Urinary bladder (tissue), 3 donors: ENCODE measurements at regions not wholly inside any gene's neighbourhood (a gene's known extent, or its start where the extent isn't known, plus 50 kb on each side); places are given as distances from the start of the nearest gene placed in this dataset.
A peak's percentile ranks its signal among the peaks of the same experiment; 100 is the strongest.

Source experiments
- DNase-seq: peaks from one replicate; pipeline ENCODE4 v3.0.0-alpha.2; 2015; ENCODE audit errors: extremely low spot score
- H3K27ac ChIP-seq: one replicate; pipeline ENCODE4 v1.5.1; 2013; ENCODE audit warnings: low read depth, mild to moderate bottlenecking, moderate library complexity
- H3K36me3 ChIP-seq: one replicate; pipeline ENCODE4 v1.6.1; 2013; ENCODE audit warnings: mild to moderate bottlenecking, moderate library complexity; ENCODE audit not compliant: insufficient read depth
- H3K4me1 ChIP-seq: one replicate; pipeline ENCODE4 v1.6.1; 2013; ENCODE audit warnings: mild to moderate bottlenecking, moderate library complexity; ENCODE audit not compliant: insufficient read depth
- H3K4me3 ChIP-seq: one replicate; pipeline ENCODE4 v1.5.1; 2013; ENCODE audit warnings: low read depth, low read length
- WGBS: extraction: QIAGEN DNeasy Blood & Tissue Kit; methylation state at CpG from one replicate; pipeline ENCODE4 v1.1.7; 2013; 5-methylcytosine and 5-hydroxymethylcytosine counted together
- donor health status: healthy with polysubstance abuse.
- donor health status: healthy.

DNA sequence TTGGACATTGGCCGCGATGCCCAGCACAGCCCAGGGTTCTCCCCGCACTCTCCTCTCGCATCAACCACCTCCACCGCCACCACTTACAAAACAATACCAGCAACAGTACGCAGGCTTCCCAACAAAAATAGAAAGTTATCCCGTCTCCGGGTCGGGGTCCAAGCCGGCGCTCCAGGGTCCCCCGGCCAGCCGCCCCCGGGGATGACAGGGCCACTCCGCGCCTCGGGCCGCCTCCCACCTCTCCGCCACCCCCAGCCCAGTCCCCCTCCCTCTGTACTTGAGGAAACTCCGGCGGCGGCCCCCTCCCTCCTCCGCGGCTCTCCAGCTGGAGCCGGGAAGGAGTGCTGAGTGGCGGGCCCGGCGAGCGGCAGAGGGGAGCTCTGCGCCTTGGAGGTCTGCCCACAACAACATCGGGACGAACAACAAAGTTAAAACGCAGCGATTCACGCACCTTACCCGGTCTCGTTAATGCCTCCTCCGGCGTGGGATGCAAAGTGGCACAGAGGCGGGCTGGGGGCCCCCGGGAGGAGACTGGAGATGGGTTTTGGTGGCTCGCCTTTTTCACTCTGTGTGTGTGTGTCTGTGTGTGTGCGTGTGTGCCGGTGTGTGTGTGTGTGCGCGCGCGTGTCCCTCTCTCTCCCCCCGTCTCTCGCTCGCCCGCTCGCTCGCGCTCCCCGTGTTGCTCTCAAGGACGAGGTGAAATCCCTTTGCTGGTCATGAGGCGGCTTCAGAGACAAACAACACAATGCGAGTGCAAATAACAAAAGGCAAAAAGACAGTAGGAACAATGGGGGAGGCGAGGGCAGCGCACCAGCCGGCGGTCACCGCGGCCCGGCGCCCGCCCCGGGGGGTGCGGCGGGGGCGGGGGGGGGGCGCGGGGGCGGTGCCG is 386.8 kb downstream of the BCAT1 start:
- Histone ChIP-seq H3K4me3 (peak overlapping the region; percentile 71), H3K27ac (peak overlapping the region; percentile 93), H3K4me1 (no peaks in the 10 kb centered on the region), H3K36me3 (no peaks in the 10 kb centered on the region)
- DNase-seq: peak; percentile 56
- under 1% methylated on average over 76 of the region's 76 CpGs for WGBS

DNA sequence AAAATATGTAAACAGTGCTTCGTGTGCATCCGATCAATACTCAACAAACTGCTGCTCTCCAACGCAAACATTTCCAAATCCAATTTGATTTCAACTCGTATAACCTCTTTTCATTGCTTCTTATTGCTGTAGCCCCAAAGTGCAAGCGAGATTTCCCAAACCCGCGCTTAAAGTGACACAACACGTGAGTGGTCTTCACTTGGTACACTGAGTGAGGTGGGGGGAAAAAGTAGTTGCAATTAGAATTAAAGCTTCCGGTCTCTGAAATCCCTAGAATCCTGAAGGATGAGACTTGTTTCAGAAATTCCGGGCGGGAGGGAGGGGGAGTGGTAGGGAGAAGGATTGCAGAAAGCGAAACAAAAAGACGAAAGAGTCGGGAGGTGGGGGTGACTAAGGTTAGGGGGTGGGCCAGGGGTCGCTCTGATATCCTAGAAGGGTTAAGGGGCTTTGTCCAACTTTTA is 387.5 kb downstream of the BCAT1 start:
- H3K36me3 ChIP-seq: no peaks in the 10 kb centered on the region
- no peaks in the 10 kb centered on the region for H3K4me1 ChIP-seq
- WGBS: 1% methylated on average over 15 of the region's 15 CpGs
- no peak for DNase-seq
- peak overlapping the region; percentile 71 for H3K4me3 ChIP-seq
- peak overlapping the region; percentile 93 for H3K27ac ChIP-seq

DNA sequence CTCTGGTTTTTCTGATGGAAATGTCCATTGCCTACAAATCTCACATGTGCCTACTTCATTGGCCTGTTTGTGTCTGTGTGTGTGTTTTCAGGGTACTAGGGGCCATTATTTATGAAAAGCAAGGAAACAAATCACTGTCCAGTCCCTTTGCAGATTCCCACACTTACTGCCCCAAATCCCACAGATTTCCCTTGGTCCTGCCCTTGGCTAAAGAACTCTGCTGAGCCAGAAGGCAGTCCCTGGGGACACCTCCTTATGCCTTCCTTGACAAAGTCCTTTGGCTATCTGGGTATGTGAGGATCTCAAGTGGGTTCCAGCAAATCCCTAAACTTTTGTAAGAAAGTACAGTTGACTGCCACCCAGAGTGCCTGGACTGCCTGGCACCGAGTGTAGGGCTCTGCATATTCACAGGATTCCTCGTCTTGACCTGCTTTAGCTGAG is 388.1 kb downstream of the BCAT1 start:
- Histone ChIP-seq H3K4me3 (peak overlapping the region; percentile 71), H3K36me3 (no peaks in the 10 kb centered on the region), H3K4me1 (no peaks in the 10 kb centered on the region), H3K27ac (no peak overlapping the region)
- WGBS: 7% methylated on average over 2 of the region's 2 CpGs
- no peak for DNase-seq

DNA sequence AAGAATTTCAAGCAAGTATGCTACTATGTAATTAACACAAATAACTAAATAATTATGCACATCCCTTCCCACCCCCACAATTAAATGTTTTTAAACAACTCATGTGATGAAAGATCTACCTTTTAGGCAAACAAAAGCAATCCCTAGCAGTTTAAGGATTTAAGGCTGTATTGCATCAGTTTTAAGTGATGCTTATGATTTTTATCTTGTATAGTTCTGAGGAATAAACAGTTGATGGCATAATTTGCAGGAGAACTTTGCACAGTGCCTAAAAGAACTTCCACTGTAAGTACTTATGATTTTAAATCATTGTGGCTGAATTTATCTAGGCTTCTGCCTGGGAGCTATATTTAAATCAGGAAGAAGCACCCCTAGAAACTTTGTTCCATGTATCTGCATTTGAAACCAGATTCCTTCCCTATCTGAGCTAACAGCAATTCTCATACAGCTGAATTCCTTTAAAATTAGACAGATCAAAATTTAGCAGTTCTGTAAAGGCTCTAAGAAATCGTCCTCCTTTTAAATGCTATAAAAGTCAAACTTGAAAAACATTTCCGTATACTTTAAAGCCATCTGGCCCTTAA is 388.6 kb downstream of the BCAT1 start:
- H3K27ac ChIP-seq: no peak overlapping the region
- WGBS: 16% methylated on average over 2 of the region's 2 CpGs
- no peaks in the 10 kb centered on the region for H3K4me1 ChIP-seq
- H3K36me3 ChIP-seq: no peaks in the 10 kb centered on the region
- peak overlapping the region; percentile 71 for H3K4me3 ChIP-seq
- no peak for DNase-seq

DNA sequence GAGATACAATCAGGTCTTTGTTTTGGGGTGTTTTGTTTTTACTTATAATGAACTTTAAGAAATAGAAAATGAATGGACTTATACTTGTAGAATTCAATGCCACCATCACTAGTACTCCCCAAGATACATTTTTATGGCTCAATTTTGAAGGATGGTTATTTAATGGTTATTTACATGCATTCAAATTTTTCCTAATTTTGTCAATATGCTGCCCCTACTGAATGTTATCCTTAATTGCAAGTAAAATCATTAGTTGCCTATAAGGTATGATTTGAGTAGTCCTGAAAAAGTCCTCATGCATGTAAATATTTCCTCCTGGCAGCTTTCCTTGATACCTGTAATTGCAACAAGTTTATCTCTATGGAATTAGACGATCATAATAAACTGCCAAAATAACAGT is 391.2 kb downstream of the BCAT1 start:
- no peaks in the 10 kb centered on the region for H3K4me1 ChIP-seq
- no peak overlapping the region for H3K4me3 ChIP-seq
- H3K36me3 ChIP-seq: no peaks in the 10 kb centered on the region
- DNase-seq: no peak
- WGBS: 92% methylated on average over 1 of the region's 1 CpG
- H3K27ac ChIP-seq: no peak overlapping the region

DNA sequence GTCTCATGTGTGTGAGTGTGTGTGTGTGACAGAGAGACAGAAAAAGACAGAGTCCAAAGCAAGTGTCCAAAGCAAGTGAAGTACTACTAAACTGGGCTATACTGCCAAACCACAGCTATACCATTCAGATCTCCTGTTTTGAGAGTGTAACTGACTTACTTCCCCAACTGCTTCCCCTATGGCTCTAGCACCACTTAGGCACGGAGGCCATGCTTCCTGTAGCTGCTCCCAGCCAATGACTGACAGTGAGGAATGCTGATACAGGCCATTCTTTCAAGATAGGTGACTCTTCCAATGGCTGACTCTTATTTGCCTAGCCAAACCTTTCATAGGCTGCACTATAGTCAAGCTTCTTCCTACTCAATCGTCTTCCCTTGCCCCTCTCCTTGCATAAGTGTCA is 393.2 kb downstream of the BCAT1 start:
- H3K4me1 ChIP-seq: no peaks in the 10 kb centered on the region
- DNase-seq: no peak
- WGBS: 84% methylated on average over 2 of the region's 2 CpGs

DNA sequence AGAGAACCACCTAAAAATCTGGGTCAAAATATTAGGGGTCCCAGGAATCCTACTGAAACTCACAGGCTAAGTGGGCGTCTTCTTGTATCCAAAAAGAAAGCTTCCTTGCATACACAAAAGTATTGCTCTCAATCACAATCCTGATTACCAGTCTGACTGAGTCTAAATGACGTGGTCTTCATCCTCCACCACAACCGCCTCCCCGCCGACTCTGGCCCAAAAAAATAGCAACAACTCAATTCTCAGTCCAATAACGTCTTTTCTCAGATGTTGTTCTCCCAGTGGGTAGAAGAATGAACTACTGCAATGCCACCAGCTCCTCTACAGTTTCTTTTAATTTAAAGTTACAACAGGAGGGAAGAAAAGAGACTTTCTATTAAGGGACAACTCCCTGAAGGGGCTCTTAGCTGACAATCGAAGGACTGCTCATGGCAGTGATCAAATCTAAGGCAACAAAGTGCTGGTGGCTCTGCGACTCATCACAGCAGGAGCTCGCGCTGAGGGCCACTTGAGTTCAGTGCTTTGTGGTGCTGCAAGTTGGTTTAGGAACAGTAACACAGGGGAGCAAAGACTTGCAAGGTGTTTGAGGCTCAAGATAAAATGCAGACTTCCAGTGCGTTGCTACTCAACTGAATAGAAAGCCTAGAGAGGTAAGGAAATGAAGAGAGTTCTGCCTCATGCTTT is 394.1 kb downstream of the BCAT1 start:
- Histone ChIP-seq H3K4me3 (no peak overlapping the region), H3K27ac (no peak overlapping the region), H3K4me1 (no peaks in the 10 kb centered on the region), H3K36me3 (no peaks in the 10 kb centered on the region)
- WGBS: 92% methylated on average over 11 of the region's 11 CpGs
- DNase-seq: no peak

More for the DNA sequence above, 393.2 kb downstream of the BCAT1 start:
- Histone ChIP-seq H3K36me3 (no peaks in the 10 kb centered on the region), H3K27ac (no peak overlapping the region), H3K4me3 (no peak overlapping the region)

DNA sequence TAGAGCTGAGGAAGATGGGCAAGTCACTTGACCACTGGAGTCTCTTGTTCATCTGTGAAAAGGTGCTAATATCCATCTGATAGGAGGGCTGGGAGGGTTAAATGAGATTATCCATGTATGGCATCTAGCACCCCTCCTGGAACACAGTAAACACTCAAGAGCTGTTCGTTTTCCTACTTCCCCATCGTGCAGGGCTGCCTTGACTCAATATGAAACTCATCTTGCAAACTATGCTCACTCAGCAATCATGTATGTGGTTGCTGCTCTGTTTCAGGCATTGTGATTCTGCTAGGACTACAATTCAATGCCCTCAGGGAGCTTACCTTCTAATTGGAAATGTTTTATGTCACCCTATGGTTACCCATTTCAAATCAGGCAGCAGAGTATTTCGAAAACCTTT is 395.6 kb downstream of the BCAT1 start:
- H3K36me3 ChIP-seq: no peaks in the 10 kb centered on the region
- no peak overlapping the region for H3K4me3 ChIP-seq
- H3K27ac ChIP-seq: no peak overlapping the region
- no peak for DNase-seq
- H3K4me1 ChIP-seq: no peaks in the 10 kb centered on the region
- 92% methylated on average over 3 of the region's 3 CpGs for WGBS

DNA sequence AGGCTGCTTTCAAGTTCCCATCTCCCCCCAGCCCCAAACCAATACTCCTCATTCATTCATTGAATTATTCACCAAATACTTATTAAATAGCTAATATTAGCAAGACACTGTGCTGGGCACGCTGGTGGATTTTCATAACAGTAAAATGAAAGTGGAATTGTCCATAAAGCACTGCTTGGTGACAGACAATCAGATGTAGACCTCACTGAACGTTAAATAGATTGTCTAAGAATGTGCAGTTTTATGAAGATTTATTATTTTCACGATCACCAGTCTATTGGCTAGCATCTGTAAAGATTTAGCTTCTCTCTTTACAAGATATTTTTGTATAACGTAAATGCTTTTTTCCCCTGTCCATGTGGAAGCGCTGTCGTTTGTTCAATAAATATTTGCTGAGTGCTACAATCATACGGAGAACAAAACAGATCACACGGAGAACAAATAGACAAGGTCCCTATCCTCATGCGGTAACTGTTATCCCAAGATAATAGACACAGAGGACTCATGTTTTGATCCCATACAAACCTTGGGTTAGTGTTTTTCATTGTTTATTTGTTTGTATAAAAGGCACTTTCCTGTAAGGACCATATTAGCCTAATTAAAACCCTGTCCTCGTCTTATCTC is 397.6 kb downstream of the BCAT1 start:
- WGBS: 42% methylated on average over 10 of the region's 10 CpGs
- no peak for DNase-seq
- H3K27ac ChIP-seq: no peak overlapping the region
- H3K36me3 ChIP-seq: no peaks in the 10 kb centered on the region
- peak overlapping the region; percentile 16 for H3K4me3 ChIP-seq
- H3K4me1 ChIP-seq: no peaks in the 10 kb centered on the region

DNA sequence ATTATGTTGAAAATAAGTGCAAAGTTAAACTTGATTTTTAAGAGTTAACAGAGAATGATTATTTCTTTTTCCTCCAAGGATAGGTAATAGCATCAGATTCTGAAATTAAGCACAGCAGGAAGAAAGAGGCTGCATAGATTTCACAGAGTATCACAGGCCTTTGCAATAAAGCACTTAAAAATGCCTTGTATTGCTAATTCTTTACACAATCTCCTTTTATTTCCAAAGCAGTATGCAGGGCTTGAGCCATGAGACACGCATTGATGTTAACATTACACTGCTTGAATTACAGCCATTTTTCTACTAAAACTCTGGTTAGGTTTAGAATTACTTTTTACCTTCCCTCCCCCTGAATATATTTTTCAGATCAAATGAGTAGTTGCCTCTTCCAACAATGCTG is 398.3 kb downstream of the BCAT1 start:
- H3K36me3 ChIP-seq: no peaks in the 10 kb centered on the region
- no peak overlapping the region for H3K27ac ChIP-seq
- WGBS: 62% methylated on average over 1 of the region's 1 CpG
- no peak for DNase-seq
- H3K4me1 ChIP-seq: no peaks in the 10 kb centered on the region
- peak overlapping the region; percentile 16 for H3K4me3 ChIP-seq

DNA sequence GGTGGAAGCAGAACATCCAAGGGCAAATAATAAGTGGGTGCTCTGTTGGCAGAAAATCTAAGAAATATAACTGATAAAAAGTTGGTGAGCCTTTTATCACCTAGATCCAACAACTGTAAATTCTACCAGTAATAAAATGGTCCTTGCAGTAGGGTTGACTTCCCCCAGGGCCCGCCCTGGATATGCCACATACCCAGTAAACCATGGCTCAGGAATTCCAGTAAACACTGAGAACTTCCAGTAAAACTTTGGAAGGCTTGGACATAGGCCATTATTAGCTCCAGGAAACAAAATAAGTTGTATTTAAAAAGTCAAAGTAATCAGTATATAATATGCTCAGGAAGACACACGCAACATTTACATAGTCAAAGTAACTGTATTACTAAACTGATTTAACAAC is 402.2 kb downstream of the BCAT1 start:
- H3K36me3 ChIP-seq: no peaks in the 10 kb centered on the region
- H3K27ac ChIP-seq: no peak overlapping the region
- WGBS: 96% methylated on average over 2 of the region's 2 CpGs
- DNase-seq: no peak
- no peaks in the 10 kb centered on the region for H3K4me1 ChIP-seq
- H3K4me3 ChIP-seq: no peak overlapping the region

DNA sequence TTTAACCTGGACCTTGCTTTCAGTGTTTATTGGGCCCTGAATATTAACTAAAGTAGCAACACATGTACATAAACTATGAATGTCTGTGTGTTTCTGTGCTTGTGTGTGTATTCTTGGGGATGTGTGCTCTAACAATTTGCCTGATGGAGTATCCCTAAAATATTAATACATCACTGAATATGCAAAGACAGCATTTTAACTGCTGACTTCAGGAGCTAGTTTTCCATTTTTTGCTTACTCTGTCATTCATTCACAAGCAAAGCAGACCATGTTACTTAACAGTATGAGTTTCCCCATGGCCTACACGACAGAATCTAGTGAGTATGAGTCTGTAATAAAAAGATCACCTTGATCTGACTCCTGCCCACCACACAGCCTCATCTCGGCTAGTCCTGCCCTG is 402.8 kb downstream of the BCAT1 start:
- WGBS: 94% methylated on average over 2 of the region's 2 CpGs
- DNase-seq: no peak
- no peak overlapping the region for H3K27ac ChIP-seq
- H3K4me3 ChIP-seq: no peak overlapping the region
- no peaks in the 10 kb centered on the region for H3K36me3 ChIP-seq
- no peaks in the 10 kb centered on the region for H3K4me1 ChIP-seq

DNA sequence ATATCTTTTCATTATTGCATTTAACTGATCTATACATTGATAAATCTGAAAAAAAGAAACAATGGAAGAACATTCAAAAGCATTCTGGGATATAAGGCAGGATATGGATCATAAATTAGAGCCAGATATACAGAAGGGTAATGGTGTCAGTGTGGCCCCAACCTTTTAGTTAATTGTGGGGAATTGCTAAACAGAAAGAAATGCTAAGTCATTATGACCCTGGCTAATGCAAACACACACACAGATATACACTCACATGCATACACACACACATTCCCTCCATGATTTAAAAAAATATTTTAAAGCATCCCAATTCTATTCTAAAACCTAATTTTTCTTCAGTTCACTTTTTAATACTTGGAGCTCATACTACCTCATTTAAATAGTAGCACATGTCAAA is 404.5 kb downstream of the BCAT1 start:
- no peak for DNase-seq
- no peak overlapping the region for H3K27ac ChIP-seq
- H3K4me3 ChIP-seq: no peak overlapping the region

More for the DNA sequence above, 404.5 kb downstream of the BCAT1 start:
- no peaks in the 10 kb centered on the region for H3K4me1 ChIP-seq
- H3K36me3 ChIP-seq: no peaks in the 10 kb centered on the region
